CD4-positive, alpha-beta T cell (primary cell): ENCODE measurements at regions not wholly inside any gene's neighbourhood (a gene's known extent, or its start where the extent isn't known, plus 50 kb on each side); places are given as distances from the start of the nearest gene placed in this dataset.

Source experiments
- ATAC-seq: fragments of 200-7000 bp; cut with Tn5 transposase; one replicate; pipeline ENCODE4 v1.10.0; 2022; ENCODE audit warnings: mild to moderate bottlenecking; ENCODE audit not compliant: poor library complexity
- CTCF ChIA-PET: fragments of 350-600 bp; sonication (Branson Sonifier 250); formaldehyde crosslinking; loops from one replicate; lab custom pipeline; 2021; ENCODE audit warnings: antibody characterized with exemption, inconsistent platforms; lab: Charles Lee
- POLR2A ChIA-PET: fragments of 350-600 bp; sonication (Branson Sonifier 250); formaldehyde crosslinking; loops from one replicate; lab custom pipeline; 2021; ENCODE audit warnings: antibody characterized with exemption, inconsistent platforms; lab: Charles Lee
- DNase-seq, 14 experiments: peaks; one replicate each; pipeline ENCODE4 v3.0.0-alpha.2; 2013 to 2020; ENCODE audit warnings: mixed read lengths in 2 of 14
- H3K27ac ChIP-seq, 2 donors: one replicate each; pipeline versions ENCODE4 v1.5.1 to v1.7.0; 2013; ENCODE audit warnings: low read length in 2 of 2, low read depth in 1 of 2, mild to moderate bottlenecking in 1 of 2
- H3K27me3 ChIP-seq, 2 experiments: 1 replicate in 1 of 2; 2 replicates in 1 of 2; pipeline versions ENCODE4 v1.6.1 to v1.7.0; 2013; ENCODE audit warnings: low read length in 2 of 2, control low read depth in 1 of 2, mild to moderate bottlenecking in 1 of 2, moderate library complexity in 1 of 2; ENCODE audit not compliant: insufficient read depth in 2 of 2, control insufficient read depth in 1 of 2
- H3K36me3 ChIP-seq: one replicate; pipeline ENCODE4 v1.6.1; 2013; ENCODE audit warnings: low read length, control low read depth; ENCODE audit not compliant: insufficient read depth
- H3K4me1 ChIP-seq: one replicate; pipeline ENCODE4 v1.6.1; 2013; ENCODE audit warnings: low read length, control low read depth; ENCODE audit not compliant: insufficient read depth
- H3K4me3 ChIP-seq: one replicate; pipeline ENCODE4 v1.5.1; 2013; ENCODE audit warnings: mild to moderate bottlenecking, low read length, moderate library complexity
- H3K9me3 ChIP-seq, 2 experiments: 1 replicate in 1 of 2; 2 replicates in 1 of 2; pipeline versions ENCODE4 v1.6.1 to v1.7.0; 2013; ENCODE audit warnings: low read length in 2 of 2, mild to moderate bottlenecking in 2 of 2, control low read depth in 1 of 2, moderate library complexity in 1 of 2; ENCODE audit not compliant: control insufficient read depth in 1 of 2, insufficient read depth in 1 of 2
- H3K27ac Mint-ChIP-seq: one replicate; pipeline ENCODE4 v1.8.0; 2020; ENCODE audit warnings: mixed read lengths
- H3K27me3 Mint-ChIP-seq: one replicate; pipeline ENCODE4 v1.8.0; 2021; ENCODE audit warnings: mixed read lengths
- H3K36me3 Mint-ChIP-seq: one replicate; pipeline ENCODE4 v1.8.0; 2021; ENCODE audit warnings: low read depth, mixed read lengths
- H3K4me1 Mint-ChIP-seq: one replicate; pipeline ENCODE4 v1.8.0; 2021; ENCODE audit warnings: low read depth, mixed read lengths
- H3K4me3 Mint-ChIP-seq: one replicate; pipeline ENCODE4 v1.8.0; 2020; ENCODE audit warnings: mild to moderate bottlenecking, mixed read lengths
- H3K9me3 Mint-ChIP-seq: one replicate; pipeline ENCODE4 v1.8.0; 2020; ENCODE audit warnings: mixed read lengths
- intact Hi-C, 2 experiments: fragments of 100-400 bp; cut with DNase I in 1 of 2; cut with micrococcal nuclease in 1 of 2; formaldehyde crosslinking; loops; one replicate each; pipeline versions ENCODE4 v1.15.1 to v1.9.0; 2023 to 2025; cut with DNase I, micrococcal nuclease
- TF ChIP-seq, protein P1 (sequence below): fragments of 200-600 bp; IDR thresholded peaks from one replicate; pipeline ENCODE4 v1.8.0; 2022; ENCODE audit warnings: antibody characterized with exemption, mild to moderate bottlenecking

DNA sequence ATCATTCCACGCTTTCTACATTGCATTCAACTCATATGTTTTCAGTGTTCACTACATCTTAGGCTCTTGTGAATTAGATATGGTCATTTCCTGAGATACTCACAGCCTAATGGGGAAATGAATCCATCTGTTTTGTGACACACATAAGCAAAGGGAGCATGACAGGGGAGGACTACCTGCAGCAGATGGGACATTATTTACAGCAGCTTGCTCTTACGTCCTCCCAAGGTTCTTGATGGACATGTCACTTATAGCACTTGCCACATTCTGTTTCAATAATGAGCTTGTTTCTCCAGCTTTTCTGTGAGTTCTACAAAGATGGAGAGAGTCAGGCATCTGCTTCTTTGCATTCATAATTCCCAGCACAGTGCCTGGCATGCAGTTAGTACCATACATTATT lies 1509.6 kb upstream of the TMEM132C start:
- no peaks in the 10 kb centered on the region for H3K36me3 ChIP-seq
- peaks cover 0 to 3% of the 10 kb centered on the region in 2 experiments for H3K9me3 ChIP-seq
- H3K4me1 ChIP-seq: peaks cover 2% of the 10 kb centered on the region
- Mint-ChIP-seq H3K36me3 (peaks cover 14% of the 10 kb centered on the region), H3K4me1 (peaks cover 6% of the 10 kb centered on the region), H3K27me3 (no peaks in the 10 kb centered on the region), H3K9me3 (peaks cover under 1% of the 10 kb centered on the region), H3K27ac (no peak overlapping the region), H3K4me3 (no peak overlapping the region)
- no peak for DNase-seq
- H3K4me3 ChIP-seq: no peak overlapping the region
- no peaks in the 10 kb centered on the region for H3K27me3 ChIP-seq
- ATAC-seq: no peak
- CTCF ChIA-PET: no interaction called here
- TF ChIP-seq, protein P1, sequence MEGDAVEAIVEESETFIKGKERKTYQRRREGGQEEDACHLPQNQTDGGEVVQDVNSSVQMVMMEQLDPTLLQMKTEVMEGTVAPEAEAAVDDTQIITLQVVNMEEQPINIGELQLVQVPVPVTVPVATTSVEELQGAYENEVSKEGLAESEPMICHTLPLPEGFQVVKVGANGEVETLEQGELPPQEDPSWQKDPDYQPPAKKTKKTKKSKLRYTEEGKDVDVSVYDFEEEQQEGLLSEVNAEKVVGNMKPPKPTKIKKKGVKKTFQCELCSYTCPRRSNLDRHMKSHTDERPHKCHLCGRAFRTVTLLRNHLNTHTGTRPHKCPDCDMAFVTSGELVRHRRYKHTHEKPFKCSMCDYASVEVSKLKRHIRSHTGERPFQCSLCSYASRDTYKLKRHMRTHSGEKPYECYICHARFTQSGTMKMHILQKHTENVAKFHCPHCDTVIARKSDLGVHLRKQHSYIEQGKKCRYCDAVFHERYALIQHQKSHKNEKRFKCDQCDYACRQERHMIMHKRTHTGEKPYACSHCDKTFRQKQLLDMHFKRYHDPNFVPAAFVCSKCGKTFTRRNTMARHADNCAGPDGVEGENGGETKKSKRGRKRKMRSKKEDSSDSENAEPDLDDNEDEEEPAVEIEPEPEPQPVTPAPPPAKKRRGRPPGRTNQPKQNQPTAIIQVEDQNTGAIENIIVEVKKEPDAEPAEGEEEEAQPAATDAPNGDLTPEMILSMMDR: no peak
- H3K27ac ChIP-seq: no peak overlapping the region
- POLR2A ChIA-PET: interaction anchor here (1.0 to 1.1 kb wide), 2 partner anchors 11 to 15 kb away, joined by 4 read pairs; no protein-coding TSS in a partner anchor
- intact Hi-C loops: no loop called here

DNA sequence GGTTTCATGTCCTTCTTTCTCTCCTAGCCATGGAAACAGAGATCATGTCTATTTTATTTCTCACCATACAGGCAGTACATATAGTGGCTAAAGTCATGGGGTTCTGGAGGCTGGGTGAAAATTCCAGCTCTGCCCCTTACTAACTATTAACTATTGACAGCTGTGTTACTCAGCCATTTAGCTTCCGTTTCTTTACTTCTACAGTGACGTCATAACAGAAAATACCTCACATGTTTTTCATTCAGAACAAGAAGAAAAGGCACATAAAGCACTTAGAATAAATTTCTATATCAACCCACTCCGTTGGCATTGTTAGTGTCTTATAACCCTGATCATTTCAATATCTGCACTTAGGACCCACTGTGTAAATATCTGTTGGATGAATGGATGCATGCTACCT lies 1506.9 kb upstream of the TMEM132C start:
- CTCF ChIA-PET: no interaction called here
- intact Hi-C loops: no loop called here
- peaks cover 18% of the 10 kb centered on the region for H3K4me1 Mint-ChIP-seq

DNA sequence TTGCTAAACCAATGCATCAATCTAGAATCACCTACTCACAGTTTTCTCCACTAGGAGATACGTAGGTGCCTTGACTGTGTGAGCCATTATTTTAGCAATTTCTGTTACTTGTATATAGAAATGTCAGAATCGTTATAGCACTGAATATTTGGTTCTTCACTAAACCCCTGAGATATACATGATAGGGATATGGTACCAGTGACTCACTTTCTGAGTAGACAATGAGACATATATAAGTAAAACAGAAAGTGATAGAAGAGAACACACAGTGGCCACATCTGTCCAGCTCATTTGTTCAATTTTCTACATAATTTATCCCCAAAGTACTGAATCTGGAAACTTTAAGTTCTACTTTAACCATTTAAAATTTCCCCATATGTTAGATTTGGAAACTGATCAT lies 1505.5 kb upstream of the TMEM132C start:
- no peaks in the 10 kb centered on the region for H3K27me3 Mint-ChIP-seq
- H3K4me1 ChIP-seq: peaks cover 18% of the 10 kb centered on the region
- H3K4me1 Mint-ChIP-seq: peaks cover 18% of the 10 kb centered on the region
- no peak overlapping the region for H3K4me3 ChIP-seq
- ChIA-PET CTCF (no interaction called here), POLR2A (interaction anchor here (2.5 kb wide), 1 partner anchor 11 kb away, joined by 6 read pairs; no protein-coding TSS in a partner anchor)
- no peaks in the 10 kb centered on the region for H3K36me3 ChIP-seq
- no peak for DNase-seq
- no peaks in the 10 kb centered on the region for H3K27me3 ChIP-seq
- TF ChIP-seq, protein P1: no peak
- H3K9me3 Mint-ChIP-seq: peaks cover 13% of the 10 kb centered on the region
- no peak overlapping the region for H3K27ac Mint-ChIP-seq
- H3K36me3 Mint-ChIP-seq: peaks cover 43% of the 10 kb centered on the region
- H3K27ac ChIP-seq: no peak overlapping the region
- intact Hi-C loops: no loop called here
- ATAC-seq: no peak
- H3K9me3 ChIP-seq: peaks cover 6 to 15% of the 10 kb centered on the region in 2 experiments
- no peak overlapping the region for H3K4me3 Mint-ChIP-seq

More for the DNA sequence above, 1506.9 kb upstream of the TMEM132C start:
- no peak overlapping the region for H3K4me3 Mint-ChIP-seq
- POLR2A ChIA-PET: interaction anchor here (1.2 kb wide), 1 partner anchor 12 kb away, joined by 4 read pairs; no protein-coding TSS in a partner anchor
- Histone ChIP-seq H3K36me3 (no peaks in the 10 kb centered on the region), H3K4me3 (no peak overlapping the region), H3K27ac (no peak overlapping the region), H3K9me3 (peaks cover 9 to 15% of the 10 kb centered on the region in 2 experiments), H3K4me1 (peaks cover 17% of the 10 kb centered on the region), H3K27me3 (no peaks in the 10 kb centered on the region)
- no peak overlapping the region for H3K27ac Mint-ChIP-seq
- TF ChIP-seq, protein P1: no peak
- peaks cover 11% of the 10 kb centered on the region for H3K9me3 Mint-ChIP-seq
- H3K36me3 Mint-ChIP-seq: peaks cover 33% of the 10 kb centered on the region
- ATAC-seq (no peak), DNase-seq (no peak)
- no peaks in the 10 kb centered on the region for H3K27me3 Mint-ChIP-seq
